ENCODE measurements at regions not wholly inside any gene's neighbourhood (a gene's known extent, or its start where the extent isn't known, plus 50 kb on each side); places are given as distances from the start of the nearest gene placed in this dataset.

DNA sequence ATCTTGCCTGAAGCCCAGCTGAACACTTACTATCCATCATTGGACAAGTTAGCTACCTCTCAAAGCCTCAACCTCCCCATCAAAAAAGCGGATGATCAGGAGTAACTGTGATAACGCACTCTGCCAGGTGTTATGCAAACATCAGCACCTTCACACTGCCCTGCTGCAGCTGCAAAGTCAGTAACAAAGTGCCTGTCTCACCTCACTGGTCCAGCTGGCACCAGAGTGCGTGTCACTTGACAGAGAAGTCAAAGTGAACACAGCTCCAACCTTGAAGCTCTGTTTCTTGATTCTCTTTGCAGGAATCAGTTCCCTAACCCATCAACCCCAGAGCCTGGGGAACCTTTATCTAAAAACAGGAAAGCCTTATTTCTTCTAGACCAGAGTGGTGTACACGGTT is 413.6 kb downstream of the CTTN start:
- TF ChIP-seq EHMT2 (IDR thresholded peaks at IDR 0.05; ENCODE audit: borderline replicate concordance, low read depth, low read length) (no peak), TRIM24 (CRISPR knock-in tag; IDR thresholded peaks at IDR 0.05) (no peak), ARNT2 (CRISPR knock-in tag; IDR thresholded peaks at IDR 0.05; ENCODE audit: low read depth) (no peak), ZNF614 (CRISPR knock-in tag; IDR thresholded peaks at IDR 0.05; ENCODE audit: borderline replicate concordance) (no peak), ZNF331 (CRISPR knock-in tag; IDR thresholded peaks at IDR 0.05) (no peak), HOXA9 (CRISPR knock-in tag; IDR thresholded peaks at IDR 0.05; ENCODE audit: borderline replicate concordance) (no peak), ZEB1 (IDR thresholded peaks at IDR 0.05; ENCODE audit: insufficient replicate concordance, low read depth) (no peak), ZNF512 (CRISPR knock-in tag; IDR thresholded peaks at IDR 0.05) (no peak), CREBL2 (CRISPR knock-in tag; IDR thresholded peaks at IDR 0.05; ENCODE audit: borderline replicate concordance) (no peak), NFKBIZ (CRISPR knock-in tag; IDR thresholded peaks at IDR 0.05) (no peak), THAP11 (CRISPR knock-in tag; IDR thresholded peaks at IDR 0.05) (no peak), POGK (CRISPR knock-in tag; conservative IDR thresholded peaks at IDR 0.05) (no peak), RBFOX2 (IDR thresholded peaks at IDR 0.05; ENCODE audit: low read depth, low read length) (no peak)
- TF ChIP-seq, protein P1, sequence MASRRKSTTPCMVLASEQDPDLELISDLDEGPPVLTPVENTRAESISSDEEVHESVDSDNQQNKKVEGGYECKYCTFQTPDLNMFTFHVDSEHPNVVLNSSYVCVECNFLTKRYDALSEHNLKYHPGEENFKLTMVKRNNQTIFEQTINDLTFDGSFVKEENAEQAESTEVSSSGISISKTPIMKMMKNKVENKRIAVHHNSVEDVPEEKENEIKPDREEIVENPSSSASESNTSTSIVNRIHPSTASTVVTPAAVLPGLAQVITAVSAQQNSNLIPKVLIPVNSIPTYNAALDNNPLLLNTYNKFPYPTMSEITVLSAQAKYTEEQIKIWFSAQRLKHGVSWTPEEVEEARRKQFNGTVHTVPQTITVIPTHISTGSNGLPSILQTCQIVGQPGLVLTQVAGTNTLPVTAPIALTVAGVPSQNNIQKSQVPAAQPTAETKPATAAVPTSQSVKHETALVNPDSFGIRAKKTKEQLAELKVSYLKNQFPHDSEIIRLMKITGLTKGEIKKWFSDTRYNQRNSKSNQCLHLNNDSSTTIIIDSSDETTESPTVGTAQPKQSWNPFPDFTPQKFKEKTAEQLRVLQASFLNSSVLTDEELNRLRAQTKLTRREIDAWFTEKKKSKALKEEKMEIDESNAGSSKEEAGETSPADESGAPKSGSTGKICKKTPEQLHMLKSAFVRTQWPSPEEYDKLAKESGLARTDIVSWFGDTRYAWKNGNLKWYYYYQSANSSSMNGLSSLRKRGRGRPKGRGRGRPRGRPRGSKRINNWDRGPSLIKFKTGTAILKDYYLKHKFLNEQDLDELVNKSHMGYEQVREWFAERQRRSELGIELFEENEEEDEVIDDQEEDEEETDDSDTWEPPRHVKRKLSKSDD (CRISPR knock-in tag; IDR thresholded peaks at IDR 0.05; ENCODE audit: low read depth) = no peak
- TF ChIP-seq, protein P2, sequence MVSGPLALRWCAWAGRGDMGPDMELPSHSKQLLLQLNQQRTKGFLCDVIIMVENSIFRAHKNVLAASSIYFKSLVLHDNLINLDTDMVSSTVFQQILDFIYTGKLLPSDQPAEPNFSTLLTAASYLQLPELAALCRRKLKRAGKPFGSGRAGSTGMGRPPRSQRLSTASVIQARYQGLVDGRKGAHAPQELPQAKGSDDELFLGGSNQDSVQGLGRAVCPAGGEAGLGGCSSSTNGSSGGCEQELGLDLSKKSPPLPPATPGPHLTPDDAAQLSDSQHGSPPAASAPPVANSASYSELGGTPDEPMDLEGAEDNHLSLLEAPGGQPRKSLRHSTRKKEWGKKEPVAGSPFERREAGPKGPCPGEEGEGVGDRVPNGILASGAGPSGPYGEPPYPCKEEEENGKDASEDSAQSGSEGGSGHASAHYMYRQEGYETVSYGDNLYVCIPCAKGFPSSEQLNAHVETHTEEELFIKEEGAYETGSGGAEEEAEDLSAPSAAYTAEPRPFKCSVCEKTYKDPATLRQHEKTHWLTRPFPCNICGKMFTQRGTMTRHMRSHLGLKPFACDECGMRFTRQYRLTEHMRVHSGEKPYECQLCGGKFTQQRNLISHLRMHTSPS (CRISPR knock-in tag; IDR thresholded peaks at IDR 0.05; ENCODE audit: low read depth) = no peak
- TF ChIP-seq, protein P3, sequence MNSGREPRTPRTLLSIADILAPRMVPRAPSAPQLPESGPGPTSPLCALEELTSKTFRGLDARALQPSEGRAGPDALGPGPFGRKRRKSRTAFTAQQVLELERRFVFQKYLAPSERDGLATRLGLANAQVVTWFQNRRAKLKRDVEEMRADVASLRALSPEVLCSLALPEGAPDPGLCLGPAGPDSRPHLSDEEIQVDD (CRISPR knock-in tag; IDR thresholded peaks at IDR 0.05; ENCODE audit: borderline replicate concordance) = no peak
- ChIA-PET POLR2A (no interaction called here), CTCF (ENCODE audit: low intra/inter-chr PET ratio, low total read pairs) (no interaction called here)
- 97% methylated on average over 4 of the region's 4 CpGs for WGBS (ENCODE audit: low lambda C conversion rate)
- Histone ChIP-seq H3K36me3 (replicated peaks in 1 of 2; ENCODE audit: control insufficient read depth in 1 of 2, insufficient read depth in 2 of 2, low read length in 2 of 2) (peaks cover 30 to 59% of the 10 kb centered on the region in 2 experiments; a peak in 4 of 5 replicates), H3K4me1 (ENCODE audit: insufficient read depth, low read length) (no peaks in the 10 kb centered on the region; the same call in 1 of the 2 replicates), H4K20me1 (ENCODE audit: insufficient read depth, low read length) (peaks cover 24% of the 10 kb centered on the region), H3K9me3 (ENCODE audit: low read length) (no peaks in the 10 kb centered on the region), H3K4me2 (ENCODE audit: low read depth, low read length) (no peak overlapping the region), H2AFZ (ENCODE audit: low read length) (no peak overlapping the region), H3K79me2 (ENCODE audit: insufficient read depth, low read length) (no peaks in the 10 kb centered on the region), H3K9ac (ENCODE audit: insufficient read depth, low read depth, low read length) (no peak overlapping the region), H3K27ac (ENCODE audit: extremely low read length, insufficient read depth, low read length) (no peak overlapping the region), H3K27me3 (ENCODE audit: control insufficient read depth in 1 of 2, insufficient read depth in 2 of 2, low read length in 2 of 2) (no peaks in the 10 kb centered on the region), H3K4me3 (replicated peaks in 1 of 3; ENCODE audit: insufficient read depth in 1 of 3, low read depth in 2 of 3, low read length in 3 of 3) (no peak overlapping the region)
- FAIRE-seq = no peak
- no TSS peak for BruUV-seq (replicated peaks)
- no peak for ATAC-seq
- DNase-seq (ENCODE audit: low spot score) = no peak
- in situ Hi-C loops (cut with HindIII; ENCODE audit: extremely low pct_ligation_motif_present, low pct_unique_long_range_greater_than_20kb) (no loop called here), intact Hi-C loops (cut with micrococcal nuclease; ENCODE audit: unreplicated experiment) (no loop called here)
